ENCODE measurements at regions not wholly inside any gene's neighbourhood (a gene's known extent, or its start where the extent isn't known, plus 50 kb on each side); places are given as distances from the start of the nearest gene placed in this dataset.

GRCh38 chr11:91984033-91984584, 240.5 kb upstream of the FAT3 start:
- no peak overlapping the region for H3K27ac ChIP-seq
- no peaks in the 10 kb centered on the region for H3K9me3 ChIP-seq
- no peaks in the 10 kb centered on the region for H3K27me3 ChIP-seq (replicated peaks; ENCODE audit: insufficient read depth)
- peaks cover 2 to 16% of the 10 kb centered on the region in 2 donors for H3K4me1 ChIP-seq (ENCODE audit: control insufficient read depth in 1 of 2, low read depth in 2 of 2)
- H3K36me3 ChIP-seq: no peaks in the 10 kb centered on the region
- no peak overlapping the region for H3K4me3 ChIP-seq
- no peak for TF ChIP-seq CTCF (IDR thresholded peaks at IDR 0.05)
- DNase-seq (ENCODE audit: low spot score) (no peak), ATAC-seq (ENCODE audit: insufficient number of reproducible peaks, low FRiP score, low read depth) (no peak)

GRCh38 chr11:91981995-91982394, 242.6 kb upstream of the FAT3 start:
- H3K27me3 ChIP-seq (replicated peaks; ENCODE audit: insufficient read depth): no peaks in the 10 kb centered on the region
- TF ChIP-seq CTCF (IDR thresholded peaks at IDR 0.05): no peak
- no peaks in the 10 kb centered on the region for H3K36me3 ChIP-seq
- DNase-seq (ENCODE audit: low spot score): peak; percentile 79
- peaks cover 2 to 16% of the 10 kb centered on the region in 2 donors for H3K4me1 ChIP-seq (ENCODE audit: control insufficient read depth in 1 of 2, low read depth in 2 of 2)
- ATAC-seq (ENCODE audit: insufficient number of reproducible peaks, low FRiP score, low read depth): peak; percentile 100
- no peak overlapping the region for H3K4me3 ChIP-seq
- H3K9me3 ChIP-seq: no peaks in the 10 kb centered on the region
- H3K27ac ChIP-seq: peak overlapping the region; percentile 53 to 76

GRCh38 chr11:91979775-91980174, 244.8 kb upstream of the FAT3 start:
- no peaks in the 10 kb centered on the region for H3K36me3 ChIP-seq
- H3K27ac ChIP-seq: no peak overlapping the region
- TF ChIP-seq CTCF (IDR thresholded peaks at IDR 0.05): no peak
- no peaks in the 10 kb centered on the region for H3K27me3 ChIP-seq (replicated peaks; ENCODE audit: insufficient read depth)
- H3K9me3 ChIP-seq: no peaks in the 10 kb centered on the region
- ATAC-seq (ENCODE audit: insufficient number of reproducible peaks, low FRiP score, low read depth) (no peak), DNase-seq (ENCODE audit: low spot score) (no peak)
- H3K4me1 ChIP-seq (ENCODE audit: control insufficient read depth in 1 of 2, low read depth in 2 of 2): peaks cover 2 to 16% of the 10 kb centered on the region in 2 donors
- no peak overlapping the region for H3K4me3 ChIP-seq

GRCh38 chr11:91978747-91979146, 245.9 kb upstream of the FAT3 start:
- ATAC-seq (ENCODE audit: insufficient number of reproducible peaks, low FRiP score, low read depth): no peak

GRCh38 chr11:91972665-91973266, 251.9 kb upstream of the FAT3 start:
- Histone ChIP-seq H3K36me3 (no peaks in the 10 kb centered on the region), H3K9me3 (no peaks in the 10 kb centered on the region), H3K4me3 (no peak overlapping the region), H3K4me1 (ENCODE audit: control insufficient read depth in 1 of 2, low read depth in 2 of 2) (peaks cover 20 to 21% of the 10 kb centered on the region in 2 donors), H3K27me3 (replicated peaks; ENCODE audit: insufficient read depth) (no peaks in the 10 kb centered on the region), H3K27ac (no peak overlapping the region)
- no peak for ATAC-seq (ENCODE audit: insufficient number of reproducible peaks, low FRiP score, low read depth)
- no peak for TF ChIP-seq CTCF (IDR thresholded peaks at IDR 0.05)
- DNase-seq (ENCODE audit: low spot score): no peak

More at GRCh38 chr11:91978747-91979146, 245.9 kb upstream of the FAT3 start:
- TF ChIP-seq CTCF (IDR thresholded peaks at IDR 0.05): no peak
- Histone ChIP-seq H3K9me3 (no peaks in the 10 kb centered on the region), H3K27ac (no peak overlapping the region), H3K4me3 (no peak overlapping the region), H3K4me1 (ENCODE audit: control insufficient read depth in 1 of 2, low read depth in 2 of 2) (peaks cover 2 to 16% of the 10 kb centered on the region in 2 donors), H3K36me3 (no peaks in the 10 kb centered on the region), H3K27me3 (replicated peaks; ENCODE audit: insufficient read depth) (no peaks in the 10 kb centered on the region)
- DNase-seq (ENCODE audit: low spot score): no peak
